ENCODE measurements at regions not wholly inside any gene's neighbourhood (a gene's known extent, or its start where the extent isn't known, plus 50 kb on each side); places are given as distances from the start of the nearest gene placed in this dataset.

DNA sequence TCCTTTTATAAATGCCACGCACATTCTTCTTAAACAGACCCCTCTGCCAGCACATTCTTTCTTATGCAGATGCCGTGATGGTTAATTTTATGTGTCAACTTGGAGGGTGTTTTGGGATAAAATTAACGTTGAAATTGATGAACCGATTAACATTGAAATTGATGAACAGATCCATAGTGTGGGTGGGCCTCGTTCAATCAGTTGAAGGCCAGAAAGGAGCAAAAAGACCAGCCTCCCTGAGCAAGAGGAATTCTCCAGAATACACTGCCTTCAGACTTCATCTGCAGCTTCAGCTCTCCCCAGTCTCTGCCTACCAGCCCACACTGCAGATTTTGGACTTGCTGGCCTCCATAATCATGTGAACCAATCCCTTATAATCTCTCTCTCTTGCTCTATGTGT lies 233.6 kb upstream of the BCOR start:
- TF ChIP-seq, protein P1, sequence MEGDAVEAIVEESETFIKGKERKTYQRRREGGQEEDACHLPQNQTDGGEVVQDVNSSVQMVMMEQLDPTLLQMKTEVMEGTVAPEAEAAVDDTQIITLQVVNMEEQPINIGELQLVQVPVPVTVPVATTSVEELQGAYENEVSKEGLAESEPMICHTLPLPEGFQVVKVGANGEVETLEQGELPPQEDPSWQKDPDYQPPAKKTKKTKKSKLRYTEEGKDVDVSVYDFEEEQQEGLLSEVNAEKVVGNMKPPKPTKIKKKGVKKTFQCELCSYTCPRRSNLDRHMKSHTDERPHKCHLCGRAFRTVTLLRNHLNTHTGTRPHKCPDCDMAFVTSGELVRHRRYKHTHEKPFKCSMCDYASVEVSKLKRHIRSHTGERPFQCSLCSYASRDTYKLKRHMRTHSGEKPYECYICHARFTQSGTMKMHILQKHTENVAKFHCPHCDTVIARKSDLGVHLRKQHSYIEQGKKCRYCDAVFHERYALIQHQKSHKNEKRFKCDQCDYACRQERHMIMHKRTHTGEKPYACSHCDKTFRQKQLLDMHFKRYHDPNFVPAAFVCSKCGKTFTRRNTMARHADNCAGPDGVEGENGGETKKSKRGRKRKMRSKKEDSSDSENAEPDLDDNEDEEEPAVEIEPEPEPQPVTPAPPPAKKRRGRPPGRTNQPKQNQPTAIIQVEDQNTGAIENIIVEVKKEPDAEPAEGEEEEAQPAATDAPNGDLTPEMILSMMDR (IDR thresholded peaks at IDR 0.05) = no peak
- TF ChIP-seq POLR2A (IDR thresholded peaks at IDR 0.05) = no peak
- no peak for TF ChIP-seq POLR2AphosphoS5 (IDR thresholded peaks at IDR 0.05)
- TF ChIP-seq EP300 (IDR thresholded peaks at IDR 0.05; ENCODE audit: low read depth) = no peak

Measured in transverse colon (tissue), 4 donors.